ENCODE measurements at regions not wholly inside any gene's neighbourhood (a gene's known extent, or its start where the extent isn't known, plus 50 kb on each side); places are given as distances from the start of the nearest gene placed in this dataset.

- TF ChIP-seq CTCF (IDR thresholded peaks at IDR 0.05; ENCODE audit: poor library complexity, severe bottlenecking) (no peak), TAF1 (IDR thresholded peaks at IDR 0.05; ENCODE audit: low read depth) (no peak)
Measured at GRCh38 chrX:113790987-113791386, 792.9 kb upstream of the HTR2C start.
